Memory B cell (primary cell): ENCODE measurements at regions not wholly inside any gene's neighbourhood (a gene's known extent, or its start where the extent isn't known, plus 50 kb on each side); places are given as distances from the start of the nearest gene placed in this dataset.
A peak's percentile ranks its signal among the peaks of the same experiment; 100 is the strongest.

Experiments used
- ATAC-seq: fragments of 150-1000 bp; cut with Tn5 transposase; 2 replicates; pipeline ENCODE4 v1.10.0; 2021; ENCODE audit warnings: low read depth, mild to moderate bottlenecking, moderate library complexity
- DNase-seq, 2 donors: peaks; one replicate each; pipeline ENCODE4 v3.0.0; 2022; ENCODE audit warnings: low spot score in 2 of 2
- H3K27ac Mint-ChIP-seq: one replicate; pipeline ENCODE4 v1.8.0; 2022; ENCODE audit warnings: mild to moderate bottlenecking, moderate library complexity, mixed read lengths
- H3K27me3 Mint-ChIP-seq: one replicate; pipeline ENCODE4 v1.8.0; 2022; ENCODE audit warnings: mixed read lengths
- H3K36me3 Mint-ChIP-seq: one replicate; pipeline ENCODE4 v1.8.0; 2022; ENCODE audit warnings: mild to moderate bottlenecking, mixed read lengths
- H3K4me1 Mint-ChIP-seq: one replicate; pipeline ENCODE4 v1.8.0; 2022; ENCODE audit warnings: mixed read lengths
- H3K4me3 Mint-ChIP-seq: one replicate; pipeline ENCODE4 v1.8.0; 2022; ENCODE audit warnings: mild to moderate bottlenecking, moderate library complexity, mixed read lengths
- H3K9me3 Mint-ChIP-seq: one replicate; pipeline ENCODE4 v1.8.0; 2022; ENCODE audit warnings: mixed read lengths

- no peak overlapping the region for H3K4me3 Mint-ChIP-seq
- H3K27me3 Mint-ChIP-seq: no peaks in the 10 kb centered on the region
- peak overlapping the region; percentile 89 for H3K27ac Mint-ChIP-seq
- DNase-seq: peak in 1 of 2 donors; percentile 13
- ATAC-seq: peak; percentile 13
- peaks cover 36% of the 10 kb centered on the region for H3K4me1 Mint-ChIP-seq
- no peaks in the 10 kb centered on the region for H3K36me3 Mint-ChIP-seq
- no peaks in the 10 kb centered on the region for H3K9me3 Mint-ChIP-seq
These were observed 258.9 kb upstream of the CXCR4 start for GRCh38 chr2:136376798-136377211.

GRCh38 chr2:136376211-136376610 is 258.3 kb upstream of the CXCR4 start:
- peak overlapping the region; percentile 89 for H3K27ac Mint-ChIP-seq
- no peaks in the 10 kb centered on the region for H3K27me3 Mint-ChIP-seq
- DNase-seq (peak in 1 of 2 donors; percentile 16), ATAC-seq (peak; percentile 33)
- H3K36me3 Mint-ChIP-seq: no peaks in the 10 kb centered on the region
- no peak overlapping the region for H3K4me3 Mint-ChIP-seq
- H3K9me3 Mint-ChIP-seq: no peaks in the 10 kb centered on the region
- peaks cover 31% of the 10 kb centered on the region for H3K4me1 Mint-ChIP-seq

- Mint-ChIP-seq H3K36me3 (no peaks in the 10 kb centered on the region), H3K27me3 (no peaks in the 10 kb centered on the region), H3K9me3 (no peaks in the 10 kb centered on the region), H3K27ac (peak overlapping the region; percentile 89), H3K4me3 (no peak overlapping the region), H3K4me1 (peaks cover 31% of the 10 kb centered on the region)
- peak in 1 of 2 donors; percentile 8 for DNase-seq
- no peak for ATAC-seq
These were observed 257.3 kb upstream of the CXCR4 start for GRCh38 chr2:136375017-136375901.

- H3K4me1 Mint-ChIP-seq: peaks cover 33% of the 10 kb centered on the region
- no peaks in the 10 kb centered on the region for H3K27me3 Mint-ChIP-seq
- no peaks in the 10 kb centered on the region for H3K9me3 Mint-ChIP-seq
- H3K4me3 Mint-ChIP-seq: no peak overlapping the region
- DNase-seq (no peak), ATAC-seq (no peak)
- H3K27ac Mint-ChIP-seq: no peak overlapping the region
- H3K36me3 Mint-ChIP-seq: no peaks in the 10 kb centered on the region
These were observed 255.9 kb upstream of the CXCR4 start for GRCh38 chr2:136373841-136374240.

- DNase-seq (peak in 1 of 2 donors; percentile 7), ATAC-seq (no peak)
- no peaks in the 10 kb centered on the region for H3K9me3 Mint-ChIP-seq
- no peaks in the 10 kb centered on the region for H3K27me3 Mint-ChIP-seq
- H3K4me3 Mint-ChIP-seq: no peak overlapping the region
- no peaks in the 10 kb centered on the region for H3K36me3 Mint-ChIP-seq
- peaks cover 29% of the 10 kb centered on the region for H3K4me1 Mint-ChIP-seq
- no peak overlapping the region for H3K27ac Mint-ChIP-seq
These were observed 255.1 kb upstream of the CXCR4 start for GRCh38 chr2:136373029-136373428.

- Mint-ChIP-seq H3K9me3 (peaks cover 5% of the 10 kb centered on the region), H3K36me3 (peaks cover 6% of the 10 kb centered on the region), H3K4me3 (no peak overlapping the region), H3K27ac (no peak overlapping the region), H3K4me1 (peaks cover 24% of the 10 kb centered on the region), H3K27me3 (no peaks in the 10 kb centered on the region)
- DNase-seq (peak in 1 of 2 donors; percentile 6), ATAC-seq (no peak)
These were observed 246.0 kb upstream of the CXCR4 start for GRCh38 chr2:136363900-136364299.

- H3K36me3 Mint-ChIP-seq: peaks cover 6% of the 10 kb centered on the region
- no peak overlapping the region for H3K27ac Mint-ChIP-seq
- no peak overlapping the region for H3K4me3 Mint-ChIP-seq
These were observed 245.5 kb upstream of the CXCR4 start for GRCh38 chr2:136363470-136363869.

GRCh38 chr2:136362676-136363390 is 244.9 kb upstream of the CXCR4 start:
- Mint-ChIP-seq H3K4me1 (peaks cover 28% of the 10 kb centered on the region), H3K27me3 (no peaks in the 10 kb centered on the region), H3K4me3 (no peak overlapping the region), H3K9me3 (peaks cover 4% of the 10 kb centered on the region), H3K36me3 (peaks cover 6% of the 10 kb centered on the region), H3K27ac (no peak overlapping the region)
- ATAC-seq: peak; percentile 78
- peak in 1 of 2 donors; percentile 5 for DNase-seq

More at GRCh38 chr2:136363470-136363869, 245.5 kb upstream of the CXCR4 start:
- H3K4me1 Mint-ChIP-seq: peaks cover 27% of the 10 kb centered on the region
- H3K9me3 Mint-ChIP-seq: peaks cover 5% of the 10 kb centered on the region
- no peak for DNase-seq
- ATAC-seq: no peak
- no peaks in the 10 kb centered on the region for H3K27me3 Mint-ChIP-seq

GRCh38 chr2:136361521-136361920 is 243.6 kb upstream of the CXCR4 start:
- no peaks in the 10 kb centered on the region for H3K9me3 Mint-ChIP-seq
- ATAC-seq: no peak
- DNase-seq: no peak
- H3K4me3 Mint-ChIP-seq: no peak overlapping the region
- H3K36me3 Mint-ChIP-seq: no peaks in the 10 kb centered on the region
- peaks cover 28% of the 10 kb centered on the region for H3K4me1 Mint-ChIP-seq
- H3K27ac Mint-ChIP-seq: no peak overlapping the region
- H3K27me3 Mint-ChIP-seq: no peaks in the 10 kb centered on the region

GRCh38 chr2:136360790-136361189 is 242.8 kb upstream of the CXCR4 start:
- Mint-ChIP-seq H3K4me3 (no peak overlapping the region), H3K36me3 (no peaks in the 10 kb centered on the region), H3K27ac (no peak overlapping the region), H3K9me3 (no peaks in the 10 kb centered on the region), H3K27me3 (no peaks in the 10 kb centered on the region), H3K4me1 (peaks cover 28% of the 10 kb centered on the region)
- ATAC-seq (no peak), DNase-seq (peak in 1 of 2 donors; percentile 3)

- no peaks in the 10 kb centered on the region for H3K36me3 Mint-ChIP-seq
- no peaks in the 10 kb centered on the region for H3K9me3 Mint-ChIP-seq
- no peak overlapping the region for H3K27ac Mint-ChIP-seq
- DNase-seq (peak in 1 of 2 donors; percentile 8), ATAC-seq (no peak)
- no peaks in the 10 kb centered on the region for H3K27me3 Mint-ChIP-seq
- H3K4me1 Mint-ChIP-seq: peaks cover 28% of the 10 kb centered on the region
- H3K4me3 Mint-ChIP-seq: no peak overlapping the region
These were observed 241.4 kb upstream of the CXCR4 start for GRCh38 chr2:136359121-136359965.

GRCh38 chr2:136358576-136358975 is 240.6 kb upstream of the CXCR4 start:
- no peaks in the 10 kb centered on the region for H3K27me3 Mint-ChIP-seq
- DNase-seq (peak in 1 of 2 donors; percentile 2), ATAC-seq (no peak)
- H3K36me3 Mint-ChIP-seq: no peaks in the 10 kb centered on the region
- peaks cover 24% of the 10 kb centered on the region for H3K4me1 Mint-ChIP-seq
- H3K4me3 Mint-ChIP-seq: no peak overlapping the region
- no peaks in the 10 kb centered on the region for H3K9me3 Mint-ChIP-seq
- no peak overlapping the region for H3K27ac Mint-ChIP-seq

- DNase-seq (peak in 1 of 2 donors; percentile 5), ATAC-seq (no peak)
- no peak overlapping the region for H3K27ac Mint-ChIP-seq
- no peaks in the 10 kb centered on the region for H3K36me3 Mint-ChIP-seq
- no peaks in the 10 kb centered on the region for H3K9me3 Mint-ChIP-seq
- H3K4me1 Mint-ChIP-seq: peaks cover 12% of the 10 kb centered on the region
- H3K4me3 Mint-ChIP-seq: no peak overlapping the region
- no peaks in the 10 kb centered on the region for H3K27me3 Mint-ChIP-seq
These were observed 239.0 kb upstream of the CXCR4 start for GRCh38 chr2:136357007-136357380.
